Lung (tissue), 11 donors: ENCODE measurements at regions not wholly inside any gene's neighbourhood (a gene's known extent, or its start where the extent isn't known, plus 50 kb on each side); places are given as distances from the start of the nearest gene placed in this dataset.

Source experiments
- ATAC-seq: fragments of 200-7000 bp; cut with Tn5 transposase; one replicate; pipeline ENCODE4 v1.9.1; 2020; ENCODE audit warnings: moderate number of reproducible peaks; ENCODE audit not compliant: insufficient read depth, low FRiP score
- DNase-seq, 3 donors: peaks; one replicate each; pipeline ENCODE4 v3.0.0-alpha.2; 2013 to 2017
- H3K27ac ChIP-seq, 2 donors: one replicate each; pipeline ENCODE4 v1.5.1; 2013; ENCODE audit warnings: mild to moderate bottlenecking in 2 of 2, moderate library complexity in 2 of 2, control low read depth in 1 of 2, inconsistent platforms in 1 of 2, low read depth in 1 of 2, low read length in 1 of 2
- H3K27me3 ChIP-seq, 3 donors: one replicate each; pipeline ENCODE4 v1.5.1; 2013; ENCODE audit warnings: low read length in 2 of 3; ENCODE audit not compliant: control insufficient read depth in 3 of 3, insufficient read depth in 3 of 3
- H3K36me3 ChIP-seq, 4 donors: one replicate each; pipeline ENCODE4 v1.5.1; 2013; ENCODE audit warnings: low read length in 4 of 4, mild to moderate bottlenecking in 1 of 4, moderate library complexity in 1 of 4; ENCODE audit not compliant: control insufficient read depth in 4 of 4, insufficient read depth in 4 of 4
- H3K4me1 ChIP-seq, 5 donors: one replicate each; pipeline ENCODE4 v1.5.1; 2013; ENCODE audit warnings: low read length in 5 of 5, mild to moderate bottlenecking in 2 of 5, moderate library complexity in 1 of 5; ENCODE audit not compliant: control insufficient read depth in 5 of 5, insufficient read depth in 5 of 5
- H3K4me3 ChIP-seq: one replicate; pipeline ENCODE4 v1.5.1; 2013; ENCODE audit warnings: mild to moderate bottlenecking, control low read depth, moderate library complexity
- H3K9ac ChIP-seq, 2 donors: one replicate each; pipeline ENCODE4 v1.5.1; 2013; ENCODE audit warnings: low read length in 2 of 2, control low read depth in 1 of 2; ENCODE audit not compliant: insufficient read depth in 1 of 2
- H3K9me3 ChIP-seq, 4 donors: one replicate each; pipeline ENCODE4 v1.5.1; 2013; ENCODE audit warnings: low read length in 3 of 4, mild to moderate bottlenecking in 1 of 4, moderate library complexity in 1 of 4; ENCODE audit not compliant: control insufficient read depth in 4 of 4, insufficient read depth in 3 of 4
- WGBS, 2 donors: extraction: QIAGEN DNeasy Blood & Tissue Kit; methylation state at CpG; one replicate each; pipeline ENCODE4 v1.1.7; 2013; 5-methylcytosine and 5-hydroxymethylcytosine counted together
- TF ChIP-seq, protein P1 (sequence below): IDR thresholded peaks from 2 replicates; pipeline ENCODE4 v1.5.1; 2012; ENCODE audit warnings: mild to moderate bottlenecking; ENCODE audit errors: control extremely low read depth, extremely low read depth
- donor health status: control.
- donor health status: control.
- donor health status: Bipolar disorder and iron deficiency.
- donor health status: healthy.
- donor health status: DM: yes; HTN: yes; CAD: no.

DNA sequence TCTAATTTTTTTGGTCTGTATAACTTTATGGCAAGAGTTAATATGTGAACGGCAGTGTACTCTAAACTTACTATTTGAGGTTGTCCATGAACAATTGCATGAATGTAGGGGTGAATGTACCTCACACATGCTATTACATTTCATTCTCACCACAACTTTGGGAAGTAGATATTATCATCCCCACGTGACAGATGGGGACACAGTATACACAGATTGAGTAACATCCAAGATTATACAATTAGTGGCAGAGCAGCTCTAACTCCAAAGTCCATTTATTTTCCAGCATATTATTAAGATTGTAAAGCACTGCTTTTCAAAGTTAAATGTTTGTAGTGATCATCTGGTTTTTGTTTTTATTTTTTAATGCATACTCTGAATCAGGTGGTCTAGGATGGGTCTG, 622.1 kb upstream of the ZEB2 start:
- Histone ChIP-seq H3K4me1 (no peaks in the 10 kb centered on the region), H3K4me3 (no peak overlapping the region), H3K9ac (no peak overlapping the region), H3K9me3 (no peaks in the 10 kb centered on the region), H3K27ac (no peak overlapping the region), H3K36me3 (no peaks in the 10 kb centered on the region), H3K27me3 (no peaks in the 10 kb centered on the region)
- TF ChIP-seq, protein P1, sequence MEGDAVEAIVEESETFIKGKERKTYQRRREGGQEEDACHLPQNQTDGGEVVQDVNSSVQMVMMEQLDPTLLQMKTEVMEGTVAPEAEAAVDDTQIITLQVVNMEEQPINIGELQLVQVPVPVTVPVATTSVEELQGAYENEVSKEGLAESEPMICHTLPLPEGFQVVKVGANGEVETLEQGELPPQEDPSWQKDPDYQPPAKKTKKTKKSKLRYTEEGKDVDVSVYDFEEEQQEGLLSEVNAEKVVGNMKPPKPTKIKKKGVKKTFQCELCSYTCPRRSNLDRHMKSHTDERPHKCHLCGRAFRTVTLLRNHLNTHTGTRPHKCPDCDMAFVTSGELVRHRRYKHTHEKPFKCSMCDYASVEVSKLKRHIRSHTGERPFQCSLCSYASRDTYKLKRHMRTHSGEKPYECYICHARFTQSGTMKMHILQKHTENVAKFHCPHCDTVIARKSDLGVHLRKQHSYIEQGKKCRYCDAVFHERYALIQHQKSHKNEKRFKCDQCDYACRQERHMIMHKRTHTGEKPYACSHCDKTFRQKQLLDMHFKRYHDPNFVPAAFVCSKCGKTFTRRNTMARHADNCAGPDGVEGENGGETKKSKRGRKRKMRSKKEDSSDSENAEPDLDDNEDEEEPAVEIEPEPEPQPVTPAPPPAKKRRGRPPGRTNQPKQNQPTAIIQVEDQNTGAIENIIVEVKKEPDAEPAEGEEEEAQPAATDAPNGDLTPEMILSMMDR, result no peak
- WGBS, 2 donors, result 34 to 68% methylated on average over 2 of the region's 2 CpGs
- no peak for ATAC-seq
- no peak for DNase-seq

DNA sequence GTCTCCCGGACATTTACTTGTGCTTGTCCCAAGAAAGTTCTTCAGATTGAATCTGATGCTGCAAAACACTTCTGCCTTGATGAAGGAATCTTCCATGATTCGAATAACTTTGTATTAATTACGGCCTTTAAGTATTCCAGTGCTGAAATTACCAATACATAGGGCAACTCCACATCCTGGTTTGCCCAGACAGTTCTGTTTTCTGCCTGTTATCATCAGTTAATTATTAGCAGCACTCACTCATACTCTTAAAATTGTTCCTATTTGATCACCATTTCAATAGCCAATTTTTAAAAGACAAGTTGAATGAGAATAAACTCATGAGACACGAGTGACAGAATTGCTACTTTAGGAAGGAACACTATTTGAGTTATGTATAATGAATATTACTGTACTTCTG, 620.7 kb upstream of the ZEB2 start:
- DNase-seq, result no peak
- Histone ChIP-seq H3K9ac (no peak overlapping the region), H3K4me1 (no peaks in the 10 kb centered on the region), H3K4me3 (no peak overlapping the region), H3K9me3 (no peaks in the 10 kb centered on the region), H3K27ac (no peak overlapping the region), H3K27me3 (no peaks in the 10 kb centered on the region), H3K36me3 (no peaks in the 10 kb centered on the region)
- TF ChIP-seq, protein P1, result no peak
- 88 to 91% methylated on average over 4 of the region's 4 CpGs for WGBS, 2 donors
- no peak for ATAC-seq

DNA sequence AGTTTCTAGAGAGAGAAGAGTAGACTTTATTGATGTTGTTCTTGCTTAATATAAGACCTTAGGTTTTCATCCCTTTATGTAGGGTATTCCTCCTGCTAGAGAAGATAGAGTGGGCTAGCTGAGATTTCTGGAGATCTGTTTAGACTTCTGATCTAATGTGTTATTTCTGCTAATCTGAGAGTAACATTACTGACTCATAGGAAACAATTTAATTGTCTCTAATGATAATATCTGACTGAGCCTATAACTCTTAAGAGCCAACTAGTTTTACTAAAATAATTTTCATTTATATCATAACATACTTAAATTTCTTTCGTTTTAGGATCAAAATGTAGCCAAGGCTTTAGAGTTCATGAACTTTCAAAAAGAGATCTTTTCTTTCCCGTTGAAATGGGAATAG, 618.7 kb upstream of the ZEB2 start:
- Histone ChIP-seq H3K9me3 (no peaks in the 10 kb centered on the region), H3K4me3 (no peak overlapping the region), H3K36me3 (no peaks in the 10 kb centered on the region), H3K27ac (no peak overlapping the region), H3K4me1 (no peaks in the 10 kb centered on the region), H3K9ac (no peak overlapping the region), H3K27me3 (no peaks in the 10 kb centered on the region)
- TF ChIP-seq, protein P1, result no peak
- DNase-seq (no peak), ATAC-seq (no peak)
- WGBS, 2 donors, result 86 to 95% methylated on average over 2 of the region's 2 CpGs

DNA sequence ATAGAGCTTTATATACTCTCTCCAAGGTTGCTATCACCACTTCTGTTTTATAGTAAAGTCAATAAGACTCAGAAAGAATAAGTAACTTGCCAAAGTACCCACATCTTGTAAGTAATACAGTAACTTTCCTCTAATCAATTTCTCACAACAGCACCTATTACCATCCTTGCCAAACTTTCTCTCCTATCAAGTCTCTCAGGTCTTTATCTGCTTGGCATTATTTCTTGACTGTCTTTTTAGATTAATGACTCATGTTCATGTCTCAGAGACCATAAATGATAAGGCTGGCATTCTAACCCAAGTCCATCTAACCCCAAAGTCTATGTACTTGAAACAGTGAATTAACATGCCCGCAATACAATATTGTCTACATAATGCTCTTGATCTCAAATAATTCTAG, 618.0 kb upstream of the ZEB2 start:
- no peak overlapping the region for H3K27ac ChIP-seq
- H3K9ac ChIP-seq, result no peak overlapping the region
- ATAC-seq (no peak), DNase-seq (no peak)
- H3K27me3 ChIP-seq, result no peaks in the 10 kb centered on the region
- no peaks in the 10 kb centered on the region for H3K9me3 ChIP-seq
- no peaks in the 10 kb centered on the region for H3K36me3 ChIP-seq
- 99 to 100% methylated on average over 1 of the region's 1 CpG for WGBS, 2 donors
- TF ChIP-seq, protein P1, result no peak
- H3K4me3 ChIP-seq, result no peak overlapping the region
- no peaks in the 10 kb centered on the region for H3K4me1 ChIP-seq
